Colonic mucosa (tissue), 4 donors: ENCODE measurements at regions not wholly inside any gene's neighbourhood (a gene's known extent, or its start where the extent isn't known, plus 50 kb on each side); places are given as distances from the start of the nearest gene placed in this dataset.

Experiments
- DNase-seq: peaks from one replicate; pipeline ENCODE4 v3.0.0-alpha.2; 2020
- H3K27ac ChIP-seq: fragments of 200-600 bp; one replicate; pipeline ENCODE4 v1.8.0; 2021
- H3K27me3 ChIP-seq: fragments of 200-600 bp; one replicate; pipeline ENCODE4 v1.8.0; 2021
- H3K36me3 ChIP-seq: fragments of 200-600 bp; one replicate; pipeline ENCODE4 v1.8.0; 2021
- H3K4me1 ChIP-seq: fragments of 200-600 bp; one replicate; pipeline ENCODE4 v1.8.0; 2021; ENCODE audit warnings: mild to moderate bottlenecking
- H3K4me3 ChIP-seq: fragments of 200-600 bp; one replicate; pipeline ENCODE4 v1.8.0; 2021
- H3K9ac ChIP-seq, 2 donors: one replicate each; pipeline ENCODE4 v1.7.0; 2013; ENCODE audit warnings: control low read depth in 2 of 2, low read depth in 2 of 2, low read length in 2 of 2
- H3K9me3 ChIP-seq: fragments of 200-600 bp; one replicate; pipeline ENCODE4 v1.8.0; 2021
- intact Hi-C: fragments of 100-400 bp; cut with DNase I; formaldehyde crosslinking; loops from one replicate; pipeline ENCODE4 v1.14.1; 2022
- TF ChIP-seq, protein P1 (sequence below): fragments of 200-600 bp; IDR thresholded peaks from one replicate; pipeline ENCODE4 v1.8.0; 2022; ENCODE audit warnings: antibody characterized with exemption, mild to moderate bottlenecking
- donor health status: healthy.
- donor health status: DM: no; HTN: no; CAD: no.
- donor health status: DM: no; HTN: no; CAD: no.

- TF ChIP-seq, protein P1, sequence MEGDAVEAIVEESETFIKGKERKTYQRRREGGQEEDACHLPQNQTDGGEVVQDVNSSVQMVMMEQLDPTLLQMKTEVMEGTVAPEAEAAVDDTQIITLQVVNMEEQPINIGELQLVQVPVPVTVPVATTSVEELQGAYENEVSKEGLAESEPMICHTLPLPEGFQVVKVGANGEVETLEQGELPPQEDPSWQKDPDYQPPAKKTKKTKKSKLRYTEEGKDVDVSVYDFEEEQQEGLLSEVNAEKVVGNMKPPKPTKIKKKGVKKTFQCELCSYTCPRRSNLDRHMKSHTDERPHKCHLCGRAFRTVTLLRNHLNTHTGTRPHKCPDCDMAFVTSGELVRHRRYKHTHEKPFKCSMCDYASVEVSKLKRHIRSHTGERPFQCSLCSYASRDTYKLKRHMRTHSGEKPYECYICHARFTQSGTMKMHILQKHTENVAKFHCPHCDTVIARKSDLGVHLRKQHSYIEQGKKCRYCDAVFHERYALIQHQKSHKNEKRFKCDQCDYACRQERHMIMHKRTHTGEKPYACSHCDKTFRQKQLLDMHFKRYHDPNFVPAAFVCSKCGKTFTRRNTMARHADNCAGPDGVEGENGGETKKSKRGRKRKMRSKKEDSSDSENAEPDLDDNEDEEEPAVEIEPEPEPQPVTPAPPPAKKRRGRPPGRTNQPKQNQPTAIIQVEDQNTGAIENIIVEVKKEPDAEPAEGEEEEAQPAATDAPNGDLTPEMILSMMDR: no peak
- intact Hi-C loops: loop anchor here (5.0 kb wide), 1 partner anchor 173 kb away; no protein-coding TSS in a partner anchor
- no peaks in the 10 kb centered on the region for H3K27me3 ChIP-seq
- no peak overlapping the region for H3K4me3 ChIP-seq
- no peak overlapping the region for H3K9ac ChIP-seq
- H3K36me3 ChIP-seq: no peaks in the 10 kb centered on the region
- peaks cover 7% of the 10 kb centered on the region for H3K4me1 ChIP-seq
- no peak overlapping the region for H3K27ac ChIP-seq
- H3K9me3 ChIP-seq: no peaks in the 10 kb centered on the region
- DNase-seq: no peak
Measured at GRCh38 chr17:73824321-73824720, 180.1 kb upstream of the SDK2 start.

DNA sequence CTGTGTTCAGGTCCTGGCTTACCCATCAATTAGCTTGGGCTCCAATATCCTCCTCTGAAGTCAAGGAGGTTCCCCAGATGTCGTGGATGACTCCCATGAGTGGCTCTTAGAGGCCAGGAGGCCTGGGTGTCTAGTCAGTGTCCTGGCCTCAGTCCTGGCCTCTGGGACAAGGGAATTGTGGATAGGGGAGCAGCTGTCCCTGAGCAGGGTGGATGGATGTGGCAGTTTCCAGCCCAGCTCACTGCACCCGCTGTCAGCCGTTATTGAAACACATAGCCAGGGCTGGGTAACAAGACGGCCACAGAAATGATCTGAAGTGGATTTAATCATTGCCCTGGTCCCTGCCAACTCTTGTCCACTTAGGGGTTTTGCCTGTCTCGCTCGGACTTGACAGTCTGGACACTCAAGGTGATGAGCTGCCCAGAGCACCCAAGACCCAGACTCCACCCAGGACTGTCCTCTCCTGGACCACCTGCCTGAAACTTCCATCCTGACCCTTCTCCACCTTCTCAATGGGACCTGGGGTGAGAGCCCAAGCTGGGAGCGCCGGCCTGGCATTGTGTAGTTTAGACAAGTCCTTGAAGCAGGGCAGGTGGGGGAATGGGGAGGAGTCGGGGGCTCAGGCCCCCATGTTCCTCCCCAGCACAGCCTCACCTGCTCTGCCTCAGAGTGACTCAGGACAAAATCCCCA lies 182.1 kb upstream of the SDK2 start:
- Histone ChIP-seq H3K9me3 (no peaks in the 10 kb centered on the region), H3K27me3 (no peaks in the 10 kb centered on the region), H3K4me1 (peaks cover 7% of the 10 kb centered on the region), H3K36me3 (no peaks in the 10 kb centered on the region), H3K9ac (no peak overlapping the region), H3K4me3 (no peak overlapping the region), H3K27ac (no peak overlapping the region)
- TF ChIP-seq, protein P1: no peak
- intact Hi-C loops: no loop called here
- DNase-seq: no peak

GRCh38 chr17:73826872-73827228 lies 182.6 kb upstream of the SDK2 start:
- intact Hi-C loops: no loop called here
- Histone ChIP-seq H3K27me3 (no peaks in the 10 kb centered on the region), H3K4me3 (no peak overlapping the region), H3K4me1 (peaks cover 7% of the 10 kb centered on the region), H3K36me3 (no peaks in the 10 kb centered on the region), H3K27ac (no peak overlapping the region), H3K9me3 (no peaks in the 10 kb centered on the region), H3K9ac (no peak overlapping the region)
- DNase-seq: no peak
- TF ChIP-seq, protein P1: no peak

DNA sequence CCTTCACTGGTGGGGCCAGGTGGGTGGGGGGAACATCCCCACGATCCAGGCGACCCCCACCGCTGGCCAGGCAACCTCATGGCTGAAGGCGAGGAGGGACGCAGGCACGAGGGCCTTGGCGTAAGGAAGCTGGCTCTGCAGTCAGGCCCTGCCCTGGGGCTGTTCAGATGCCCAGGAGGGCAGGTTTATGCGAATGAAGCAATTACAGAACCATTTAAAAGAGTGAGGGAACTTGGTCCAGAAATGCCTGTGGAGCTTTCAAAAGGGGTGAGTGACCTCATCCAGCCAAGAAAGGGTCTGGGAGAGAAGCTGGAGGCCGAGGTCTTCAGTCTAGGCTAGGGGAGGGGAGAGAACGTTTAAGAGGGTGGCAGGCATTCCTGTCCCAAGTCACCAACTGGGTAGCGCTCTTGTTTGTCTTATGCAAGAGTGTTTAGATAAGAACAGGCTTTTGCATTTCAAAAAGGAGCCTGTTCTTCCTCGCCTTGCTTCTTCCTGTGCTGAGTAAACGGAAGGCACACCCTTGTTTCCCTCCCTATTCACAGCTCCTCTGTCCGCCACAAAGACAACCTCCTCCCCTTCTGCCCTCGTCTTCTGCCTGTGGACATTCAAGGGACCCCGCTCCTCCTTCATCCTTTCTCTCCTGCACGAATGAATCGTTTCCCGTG lies 183.5 kb upstream of the SDK2 start:
- Histone ChIP-seq H3K4me3 (no peak overlapping the region), H3K27ac (peak overlapping the region; percentile 72), H3K27me3 (no peaks in the 10 kb centered on the region), H3K9me3 (no peaks in the 10 kb centered on the region), H3K4me1 (peaks cover 7% of the 10 kb centered on the region), H3K36me3 (no peaks in the 10 kb centered on the region), H3K9ac (no peak overlapping the region)
- DNase-seq: peak; percentile 50
- intact Hi-C loops: no loop called here
- TF ChIP-seq, protein P1: no peak

GRCh38 chr17:73829676-73830280 lies 185.5 kb upstream of the SDK2 start:
- Histone ChIP-seq H3K4me3 (no peak overlapping the region), H3K27ac (no peak overlapping the region), H3K36me3 (no peaks in the 10 kb centered on the region), H3K9me3 (no peaks in the 10 kb centered on the region), H3K4me1 (peaks cover 7% of the 10 kb centered on the region), H3K27me3 (no peaks in the 10 kb centered on the region), H3K9ac (no peak overlapping the region)
- intact Hi-C loops: no loop called here
- DNase-seq: no peak
- TF ChIP-seq, protein P1: no peak
